Fibroblast of the aortic adventitia (primary cell): ENCODE measurements at regions not wholly inside any gene's neighbourhood (a gene's known extent, or its start where the extent isn't known, plus 50 kb on each side); places are given as distances from the start of the nearest gene placed in this dataset.
A peak's percentile ranks its signal among the peaks of the same experiment; 100 is the strongest.

Experiments
- DNase-seq: peaks from one replicate; pipeline ENCODE4 v3.0.0-alpha.2; 2010; ENCODE audit warnings: low read depth
- H3K4me3 ChIP-seq: 2 replicates; pipeline ENCODE4 v1.5.1; 2011; ENCODE audit warnings: low read depth, mild to moderate bottlenecking, control low read depth, low read length, moderate library complexity
- TF ChIP-seq, protein P1 (sequence below): IDR thresholded peaks from 2 replicates; pipeline ENCODE4 v1.5.1; 2011; ENCODE audit warnings: mild to moderate bottlenecking, low read length, control low read depth, inconsistent platforms; ENCODE audit not compliant: insufficient read depth

DNA sequence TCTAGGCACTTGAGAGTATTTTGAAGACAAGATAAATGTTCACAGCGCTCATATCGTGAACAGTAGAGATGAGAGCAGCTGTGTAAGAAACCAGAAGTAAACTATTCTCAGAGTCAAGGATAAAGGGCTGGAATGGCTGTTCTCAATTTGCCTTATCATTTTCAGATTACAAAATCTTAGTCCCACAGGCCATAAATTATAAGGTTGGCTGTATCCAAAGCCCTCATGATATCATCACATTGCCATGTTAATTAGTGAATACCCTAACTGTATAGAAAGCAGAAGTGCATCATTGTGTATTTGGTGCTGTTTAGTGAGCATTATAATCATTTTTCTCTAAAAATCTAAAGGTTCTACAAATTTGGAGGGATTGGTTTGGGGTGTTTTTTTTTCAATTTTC lies 168.9 kb upstream of the EDNRA start:
- TF ChIP-seq, protein P1, sequence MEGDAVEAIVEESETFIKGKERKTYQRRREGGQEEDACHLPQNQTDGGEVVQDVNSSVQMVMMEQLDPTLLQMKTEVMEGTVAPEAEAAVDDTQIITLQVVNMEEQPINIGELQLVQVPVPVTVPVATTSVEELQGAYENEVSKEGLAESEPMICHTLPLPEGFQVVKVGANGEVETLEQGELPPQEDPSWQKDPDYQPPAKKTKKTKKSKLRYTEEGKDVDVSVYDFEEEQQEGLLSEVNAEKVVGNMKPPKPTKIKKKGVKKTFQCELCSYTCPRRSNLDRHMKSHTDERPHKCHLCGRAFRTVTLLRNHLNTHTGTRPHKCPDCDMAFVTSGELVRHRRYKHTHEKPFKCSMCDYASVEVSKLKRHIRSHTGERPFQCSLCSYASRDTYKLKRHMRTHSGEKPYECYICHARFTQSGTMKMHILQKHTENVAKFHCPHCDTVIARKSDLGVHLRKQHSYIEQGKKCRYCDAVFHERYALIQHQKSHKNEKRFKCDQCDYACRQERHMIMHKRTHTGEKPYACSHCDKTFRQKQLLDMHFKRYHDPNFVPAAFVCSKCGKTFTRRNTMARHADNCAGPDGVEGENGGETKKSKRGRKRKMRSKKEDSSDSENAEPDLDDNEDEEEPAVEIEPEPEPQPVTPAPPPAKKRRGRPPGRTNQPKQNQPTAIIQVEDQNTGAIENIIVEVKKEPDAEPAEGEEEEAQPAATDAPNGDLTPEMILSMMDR = no peak
- DNase-seq = peak; percentile 30
- no peak overlapping the region for H3K4me3 ChIP-seq

DNA sequence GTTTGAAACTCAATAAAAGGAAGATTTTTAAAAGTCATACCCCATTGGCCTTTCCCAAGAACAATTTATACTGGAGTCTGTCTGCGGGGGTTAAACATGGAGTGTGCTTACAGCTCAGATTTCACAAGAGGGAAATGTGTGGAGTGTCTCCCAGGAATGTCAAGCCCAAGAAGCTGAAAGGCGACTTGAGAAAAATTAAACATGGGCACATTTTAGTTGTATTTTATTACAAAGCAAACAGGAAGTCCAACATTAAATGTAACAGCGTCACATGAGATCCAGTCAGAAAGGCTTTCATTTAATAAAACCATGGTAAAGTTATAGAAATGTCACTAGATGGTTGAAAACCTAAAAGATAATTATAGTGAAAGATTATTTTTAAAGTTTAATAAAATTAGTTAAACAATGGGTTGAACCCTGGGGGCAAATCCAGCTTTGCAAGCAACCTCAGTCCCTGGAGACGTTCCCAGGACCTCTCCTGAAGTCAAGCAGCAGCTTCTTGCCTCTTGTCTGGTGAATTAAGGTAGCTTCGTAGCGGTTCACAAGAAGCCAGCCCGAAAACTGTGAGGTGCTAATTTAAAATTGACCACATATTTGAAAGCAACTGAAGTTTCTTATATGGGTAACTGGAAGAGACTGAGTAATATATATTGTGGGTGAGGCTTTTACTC lies 168.4 kb upstream of the EDNRA start:
- TF ChIP-seq, protein P1 = no peak
- peak; percentile 57 for DNase-seq
- no peak overlapping the region for H3K4me3 ChIP-seq

DNA sequence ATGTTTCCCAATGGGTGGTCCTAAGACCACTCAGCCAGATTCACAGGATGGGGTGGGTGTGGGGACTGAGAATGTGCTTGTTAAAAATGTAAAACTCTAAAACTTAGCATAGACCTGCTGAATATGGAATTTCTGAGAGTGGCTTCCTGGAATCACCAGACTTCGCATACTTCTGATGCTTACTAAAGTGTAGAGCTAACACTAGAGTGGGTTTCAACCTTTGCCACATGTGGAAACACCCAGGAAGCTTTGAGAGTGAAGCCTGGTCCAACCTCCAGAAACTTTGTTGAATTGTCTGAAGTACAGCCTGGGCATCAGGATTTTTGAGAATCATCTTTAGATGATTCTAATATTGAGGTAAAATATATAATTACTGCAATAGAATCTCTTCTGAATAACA lies 167.8 kb upstream of the EDNRA start:
- H3K4me3 ChIP-seq = no peak overlapping the region
- no peak for DNase-seq
- TF ChIP-seq, protein P1 = no peak

DNA sequence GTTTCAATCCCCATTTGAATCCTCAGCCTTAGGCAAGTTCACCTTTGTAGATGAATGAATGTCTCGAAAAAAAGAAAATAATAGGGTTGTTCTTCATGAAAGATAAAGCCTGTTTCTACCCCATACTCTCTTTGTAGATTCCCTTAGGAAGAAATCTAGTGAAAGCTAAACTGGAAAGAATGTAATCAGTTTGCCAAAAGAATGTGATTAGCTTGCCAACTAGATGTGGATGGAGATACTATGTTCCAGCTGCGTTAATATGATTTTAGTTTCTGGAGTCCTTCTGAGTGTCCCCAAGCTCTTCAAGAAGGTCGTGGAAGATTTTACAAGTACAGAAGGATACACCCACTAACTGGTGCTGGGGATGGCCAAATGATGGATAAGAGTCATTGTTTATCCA lies 162.3 kb upstream of the EDNRA start:
- DNase-seq = peak; percentile 72
- TF ChIP-seq, protein P1 = no peak
- no peak overlapping the region for H3K4me3 ChIP-seq

DNA sequence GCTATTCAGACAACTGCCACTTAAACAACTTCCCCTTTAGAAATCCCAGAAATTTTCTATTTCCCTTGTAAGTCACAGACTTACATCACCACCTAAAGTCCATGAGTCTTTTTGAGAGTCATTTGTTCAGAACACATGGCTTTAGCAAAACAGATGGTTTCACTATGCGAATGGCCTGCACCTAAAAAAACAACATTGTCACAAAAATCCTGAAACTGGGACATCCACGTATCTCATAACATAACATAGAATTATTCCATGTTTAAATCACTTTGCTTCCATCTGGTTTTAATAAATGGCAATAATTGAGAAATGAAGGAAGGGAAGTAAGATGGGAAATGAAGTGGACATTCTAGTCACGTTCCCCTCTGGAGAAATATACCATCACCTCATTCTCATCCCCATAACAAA lies 155.3 kb upstream of the EDNRA start:
- TF ChIP-seq, protein P1 = no peak
- no peak overlapping the region for H3K4me3 ChIP-seq
- DNase-seq = peak; percentile 22

DNA sequence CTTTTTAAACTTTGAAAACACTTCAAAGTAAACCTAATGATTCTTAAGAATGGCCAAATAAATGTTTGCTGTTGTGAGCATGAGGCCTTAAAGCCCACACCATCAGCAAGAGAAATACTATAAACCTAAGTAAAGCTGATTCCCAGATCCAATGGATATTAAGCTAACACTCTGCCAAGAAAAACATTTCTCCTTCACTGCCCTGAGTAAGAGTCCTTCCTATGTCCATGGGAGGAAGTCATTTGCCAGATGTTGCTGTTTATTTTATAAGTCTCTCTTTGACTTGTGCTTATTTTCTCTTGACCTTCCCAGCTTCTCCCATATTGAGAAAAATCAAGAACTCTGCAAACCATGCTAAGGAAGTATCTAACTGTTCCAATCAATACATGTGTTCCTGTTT lies 154.3 kb upstream of the EDNRA start:
- H3K4me3 ChIP-seq = no peak overlapping the region
- peak; percentile 54 for DNase-seq
- TF ChIP-seq, protein P1 = no peak

DNA sequence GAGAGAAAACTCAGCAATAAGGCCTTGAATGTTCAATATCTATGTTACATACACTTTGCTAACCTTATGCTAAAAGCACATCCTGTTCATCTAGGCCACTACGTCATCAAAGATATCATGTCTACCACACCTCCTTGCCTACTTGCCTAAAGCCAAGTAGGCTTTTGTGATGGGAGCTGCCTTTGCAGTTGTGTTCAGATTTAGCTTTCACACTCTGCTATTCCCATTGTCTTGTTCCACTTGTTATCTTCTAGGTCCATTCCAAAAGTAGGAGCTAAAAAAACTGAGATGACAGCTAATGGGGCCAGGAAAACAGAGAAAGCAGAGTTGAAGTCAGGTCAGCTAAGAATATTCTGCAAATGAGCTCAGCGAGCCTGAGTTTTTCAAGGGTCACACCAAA lies 153.6 kb upstream of the EDNRA start:
- DNase-seq = peak; percentile 19
- TF ChIP-seq, protein P1 = no peak
- no peak overlapping the region for H3K4me3 ChIP-seq
